SK-N-SH (cell line): ENCODE measurements at regions not wholly inside any gene's neighbourhood (a gene's known extent, or its start where the extent isn't known, plus 50 kb on each side); places are given as distances from the start of the nearest gene placed in this dataset.

ENCODE experiments used
- CTCF ChIA-PET: fragments of 300-600, 350-600 bp; formaldehyde crosslinking; extraction: SDS; loops from one replicate; lab custom pipeline; 2021; lab: Yijun Ruan, JAX
- POLR2A ChIA-PET: fragments of 350-600 bp; sonication (Branson Sonifier 250); formaldehyde crosslinking; extraction: SDS; loops from one replicate; lab custom pipeline; 2020; ENCODE audit warnings: antibody characterized with exemption, inconsistent platforms; lab: Yijun Ruan, JAX
- DNase-seq: peaks from one replicate; pipeline ENCODE4 v3.0.0; 2012
- H2AFZ ChIP-seq: fragments of 200-600 bp; sonication (generic); 2 replicates; pipeline ENCODE4 v1.8.1; 2016; ENCODE audit warnings: antibody characterized with exemption, mild to moderate bottlenecking, low read depth
- H3F3A ChIP-seq: fragments of 200-600 bp; sonication (generic); replicated peaks from 2 replicates; pipeline ENCODE3; 2016; ENCODE audit warnings: antibody characterized with exemption, mild to moderate bottlenecking; ENCODE audit not compliant: insufficient read depth
- H3K27ac ChIP-seq, 2 experiments: fragments of 200-500 bp in 1 of 2; fragments of 200-600 bp in 1 of 2; sonication (Bioruptor generic) in 1 of 2; sonication (generic), shearing (Covaris generic) in 1 of 2; 2 replicates each; pipeline versions ENCODE4 v1.5.1 to v1.6.1; 2014 to 2016; ENCODE audit warnings: low read depth in 2 of 2, inconsistent platforms in 1 of 2, low read length in 1 of 2, mild to moderate bottlenecking in 1 of 2, mixed read lengths in 1 of 2
- H3K27me3 ChIP-seq: fragments of 200-600 bp; sonication (generic), shearing (Covaris generic); 2 replicates; pipeline ENCODE4 v1.6.1; 2016; ENCODE audit warnings: mixed run types; ENCODE audit not compliant: insufficient read depth
- H3K36me3 ChIP-seq, 2 experiments: fragments of 200-500 bp in 1 of 2; fragments of 200-600 bp in 1 of 2; sonication (Bioruptor generic) in 1 of 2; sonication (generic) in 1 of 2; replicated peaks in 1 of 2; 2 replicates each; pipeline versions ENCODE3 to v1.5.1; 2014 to 2016; ENCODE audit warnings: low read length in 1 of 2, mild to moderate bottlenecking in 1 of 2; ENCODE audit not compliant: insufficient read depth in 2 of 2, control insufficient read depth in 1 of 2
- H3K4me1 ChIP-seq, 2 experiments: fragments of 200-500 bp in 1 of 2; fragments of 200-600 bp in 1 of 2; sonication (Bioruptor generic) in 1 of 2; sonication (generic), shearing (Covaris generic) in 1 of 2; 2 replicates each; pipeline versions ENCODE4 v1.5.1 to v1.6.1; 2014 to 2016; ENCODE audit warnings: low read depth in 1 of 2, low read length in 1 of 2, mixed run types in 1 of 2; ENCODE audit not compliant: insufficient read depth in 2 of 2, control insufficient read depth in 1 of 2
- H3K4me2 ChIP-seq: fragments of 200-600 bp; sonication (generic), shearing (Covaris generic); 2 replicates; pipeline ENCODE4 v1.6.1; 2017; ENCODE audit warnings: mixed run types
- H3K4me3 ChIP-seq, 2 experiments: fragments of 200-500 bp in 1 of 2; fragments of 200-600 bp in 1 of 2; sonication (Bioruptor generic) in 1 of 2; sonication (generic), shearing (Covaris generic) in 1 of 2; 2 replicates each; pipeline versions ENCODE4 v1.5.1 to v1.8.1; 2014 to 2016; ENCODE audit warnings: low read depth in 2 of 2, inconsistent platforms in 1 of 2, low read length in 1 of 2, mild to moderate bottlenecking in 1 of 2, mixed read lengths in 1 of 2, moderate library complexity in 1 of 2
- H3K79me2 ChIP-seq: fragments of 200-600 bp; sonication (generic); 2 replicates; pipeline ENCODE4 v1.8.1; 2017; ENCODE audit warnings: mild to moderate bottlenecking; ENCODE audit not compliant: insufficient read depth
- H3K9ac ChIP-seq: fragments of 200-600 bp; sonication (generic); 2 replicates; pipeline ENCODE4 v1.6.1; 2017; ENCODE audit warnings: mixed run types
- H3K9me2 ChIP-seq: fragments of 200-600 bp; sonication (generic); 2 replicates; pipeline ENCODE4 v1.6.1; 2017; ENCODE audit warnings: mixed run types
- H3K9me3 ChIP-seq: fragments of 200-600 bp; sonication (generic); 2 replicates; pipeline ENCODE4 v1.6.1; 2017; ENCODE audit warnings: mixed run types, mild to moderate bottlenecking, moderate library complexity
- H4K20me1 ChIP-seq: fragments of 200-600 bp; sonication (generic); 2 replicates; pipeline ENCODE4 v1.6.1; 2017; ENCODE audit warnings: mild to moderate bottlenecking, mixed run types; ENCODE audit not compliant: insufficient read depth
- CHD2 ChIP-seq: fragments of 150-350 bp; IDR thresholded peaks from 2 replicates; pipeline ENCODE4 v1.6.1; 2018; ENCODE audit warnings: low read length; ENCODE audit not compliant: partially characterized antibody
- ELF1 ChIP-seq: IDR thresholded peaks from 2 replicates; pipeline ENCODE4 v1.4.0; 2012
- FOSL2 ChIP-seq: IDR thresholded peaks from 2 replicates; pipeline ENCODE4 v1.4.0; 2012; ENCODE audit warnings: low read depth, mild to moderate bottlenecking, moderate library complexity, borderline replicate concordance
- FOXJ3 ChIP-seq: sonication (generic); formaldehyde crosslinking; IDR thresholded peaks from 2 replicates; pipeline ENCODE4 v1.5.1; 2020; ENCODE audit warnings: mild to moderate bottlenecking, missing genetic modification reagents
- FOXM1 ChIP-seq: IDR thresholded peaks from 2 replicates; pipeline ENCODE4 v1.4.0; 2012; ENCODE audit warnings: low read depth, mild to moderate bottlenecking
- MEF2A ChIP-seq: IDR thresholded peaks from 2 replicates; pipeline ENCODE4 v1.4.0; 2012; ENCODE audit warnings: low read depth, borderline replicate concordance
- MXI1 ChIP-seq: IDR thresholded peaks from 2 replicates; pipeline ENCODE4 v1.6.1; 2012; ENCODE audit warnings: mild to moderate bottlenecking, low read depth, low read length, improper control_type of control experiment
- NFIC ChIP-seq: IDR thresholded peaks from 2 replicates; pipeline ENCODE4 v1.4.0; 2012; ENCODE audit warnings: borderline replicate concordance
- POLR2AphosphoS5 ChIP-seq: IDR thresholded peaks from 2 replicates; pipeline ENCODE4 v1.6.1; 2012; ENCODE audit warnings: low read depth, low read length
- RAD21 ChIP-seq: IDR thresholded peaks from 2 replicates; pipeline ENCODE4 v1.6.1; 2012; ENCODE audit warnings: mild to moderate bottlenecking, low read length
- RCOR1 ChIP-seq: fragments of 150-350 bp; IDR thresholded peaks from 2 replicates; pipeline ENCODE4 v1.6.1; 2017; ENCODE audit warnings: antibody characterized with exemption, low read length
- REST ChIP-seq: IDR thresholded peaks from 2 replicates; pipeline ENCODE4 v1.6.1; 2012; ENCODE audit warnings: mild to moderate bottlenecking, low read depth, low read length, moderate library complexity
- RXRA ChIP-seq: IDR thresholded peaks from 2 replicates; pipeline ENCODE4 v1.4.0; 2012; ENCODE audit warnings: low read depth, mild to moderate bottlenecking, borderline replicate concordance
- SIN3A ChIP-seq: IDR thresholded peaks from 2 replicates; pipeline ENCODE4 v1.6.1; 2012; ENCODE audit warnings: low read depth, mild to moderate bottlenecking, low read length, moderate library complexity, borderline replicate concordance
- TEAD4 ChIP-seq: IDR thresholded peaks from 2 replicates; pipeline ENCODE4 v1.4.0; 2012; ENCODE audit warnings: mild to moderate bottlenecking, borderline replicate concordance; ENCODE audit not compliant: insufficient read depth
- YY1 ChIP-seq: IDR thresholded peaks from 2 replicates; pipeline ENCODE4 v1.4.0; 2012; ENCODE audit warnings: low read depth, mild to moderate bottlenecking
- WGBS: methylation state at CpG from one replicate; pipeline ENCODE4 v1.1.6; 2017; ENCODE audit warnings: low lambda C conversion rate; 5-methylcytosine and 5-hydroxymethylcytosine counted together
- TF ChIP-seq, protein P1 (sequence below): IDR thresholded peaks from 2 replicates; pipeline ENCODE4; 2012
- TF ChIP-seq, protein P2 (sequence below): fragments of 200-600 bp; sonication (generic); IDR thresholded peaks from 2 replicates; pipeline ENCODE4 v1.6.1; 2017; ENCODE audit warnings: antibody characterized with exemption, mild to moderate bottlenecking, moderate library complexity
- TF ChIP-seq, protein P3 (sequence below): fragments of 150-350 bp; IDR thresholded peaks from 2 replicates; pipeline ENCODE4 v1.6.1; 2016; ENCODE audit warnings: mild to moderate bottlenecking, low read depth, low read length

GRCh38 chr11:110858547-110858921, 146.3 kb upstream of the ARHGAP20 start:
- Histone ChIP-seq H3K27ac (no peak overlapping the region), H3K4me1 (peaks cover 2 to 7% of the 10 kb centered on the region in 2 experiments; a peak in 2 of 4 replicates), H3K9me2 (no peaks in the 10 kb centered on the region), H3K27me3 (no peaks in the 10 kb centered on the region), H2AFZ (no peak overlapping the region), H3K4me2 (peak overlapping the region; percentile 4; the same call in 1 of the 2 replicates), H3K36me3 (no peaks in the 10 kb centered on the region), H3F3A (peaks cover 5% of the 10 kb centered on the region), H3K79me2 (no peaks in the 10 kb centered on the region), H3K9ac (no peak overlapping the region), H3K9me3 (no peaks in the 10 kb centered on the region), H3K4me3 (no peak overlapping the region), H4K20me1 (no peaks in the 10 kb centered on the region)
- POLR2A ChIA-PET = no interaction called here
- no peak for DNase-seq
- CTCF ChIA-PET = no interaction called here
- 72% methylated on average over 4 of the region's 5 CpGs for WGBS
- TF ChIP-seq FOXM1 (no peak), FOXJ3 (CRISPR knock-in tag) (no peak), REST (no peak), CHD2 (no peak), FOSL2 (no peak), NFIC (no peak), POLR2AphosphoS5 (no peak), MXI1 (no peak), RAD21 (no peak), ELF1 (no peak), RCOR1 (no peak), YY1 (no peak), MEF2A (no peak), RXRA (no peak), TEAD4 (no peak), SIN3A (no peak)
- TF ChIP-seq, protein P1, sequence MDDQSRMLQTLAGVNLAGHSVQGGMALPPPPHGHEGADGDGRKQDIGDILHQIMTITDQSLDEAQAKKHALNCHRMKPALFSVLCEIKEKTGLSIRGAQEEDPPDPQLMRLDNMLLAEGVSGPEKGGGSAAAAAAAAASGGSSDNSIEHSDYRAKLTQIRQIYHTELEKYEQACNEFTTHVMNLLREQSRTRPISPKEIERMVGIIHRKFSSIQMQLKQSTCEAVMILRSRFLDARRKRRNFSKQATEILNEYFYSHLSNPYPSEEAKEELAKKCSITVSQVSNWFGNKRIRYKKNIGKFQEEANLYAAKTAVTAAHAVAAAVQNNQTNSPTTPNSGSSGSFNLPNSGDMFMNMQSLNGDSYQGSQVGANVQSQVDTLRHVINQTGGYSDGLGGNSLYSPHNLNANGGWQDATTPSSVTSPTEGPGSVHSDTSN = no peak
- TF ChIP-seq, protein P2, sequence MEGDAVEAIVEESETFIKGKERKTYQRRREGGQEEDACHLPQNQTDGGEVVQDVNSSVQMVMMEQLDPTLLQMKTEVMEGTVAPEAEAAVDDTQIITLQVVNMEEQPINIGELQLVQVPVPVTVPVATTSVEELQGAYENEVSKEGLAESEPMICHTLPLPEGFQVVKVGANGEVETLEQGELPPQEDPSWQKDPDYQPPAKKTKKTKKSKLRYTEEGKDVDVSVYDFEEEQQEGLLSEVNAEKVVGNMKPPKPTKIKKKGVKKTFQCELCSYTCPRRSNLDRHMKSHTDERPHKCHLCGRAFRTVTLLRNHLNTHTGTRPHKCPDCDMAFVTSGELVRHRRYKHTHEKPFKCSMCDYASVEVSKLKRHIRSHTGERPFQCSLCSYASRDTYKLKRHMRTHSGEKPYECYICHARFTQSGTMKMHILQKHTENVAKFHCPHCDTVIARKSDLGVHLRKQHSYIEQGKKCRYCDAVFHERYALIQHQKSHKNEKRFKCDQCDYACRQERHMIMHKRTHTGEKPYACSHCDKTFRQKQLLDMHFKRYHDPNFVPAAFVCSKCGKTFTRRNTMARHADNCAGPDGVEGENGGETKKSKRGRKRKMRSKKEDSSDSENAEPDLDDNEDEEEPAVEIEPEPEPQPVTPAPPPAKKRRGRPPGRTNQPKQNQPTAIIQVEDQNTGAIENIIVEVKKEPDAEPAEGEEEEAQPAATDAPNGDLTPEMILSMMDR = no peak
- TF ChIP-seq, protein P3, sequence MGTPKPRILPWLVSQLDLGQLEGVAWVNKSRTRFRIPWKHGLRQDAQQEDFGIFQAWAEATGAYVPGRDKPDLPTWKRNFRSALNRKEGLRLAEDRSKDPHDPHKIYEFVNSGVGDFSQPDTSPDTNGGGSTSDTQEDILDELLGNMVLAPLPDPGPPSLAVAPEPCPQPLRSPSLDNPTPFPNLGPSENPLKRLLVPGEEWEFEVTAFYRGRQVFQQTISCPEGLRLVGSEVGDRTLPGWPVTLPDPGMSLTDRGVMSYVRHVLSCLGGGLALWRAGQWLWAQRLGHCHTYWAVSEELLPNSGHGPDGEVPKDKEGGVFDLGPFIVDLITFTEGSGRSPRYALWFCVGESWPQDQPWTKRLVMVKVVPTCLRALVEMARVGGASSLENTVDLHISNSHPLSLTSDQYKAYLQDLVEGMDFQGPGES = no peak
